ENCODE measurements at regions not wholly inside any gene's neighbourhood (a gene's known extent, or its start where the extent isn't known, plus 50 kb on each side); places are given as distances from the start of the nearest gene placed in this dataset.

DNA sequence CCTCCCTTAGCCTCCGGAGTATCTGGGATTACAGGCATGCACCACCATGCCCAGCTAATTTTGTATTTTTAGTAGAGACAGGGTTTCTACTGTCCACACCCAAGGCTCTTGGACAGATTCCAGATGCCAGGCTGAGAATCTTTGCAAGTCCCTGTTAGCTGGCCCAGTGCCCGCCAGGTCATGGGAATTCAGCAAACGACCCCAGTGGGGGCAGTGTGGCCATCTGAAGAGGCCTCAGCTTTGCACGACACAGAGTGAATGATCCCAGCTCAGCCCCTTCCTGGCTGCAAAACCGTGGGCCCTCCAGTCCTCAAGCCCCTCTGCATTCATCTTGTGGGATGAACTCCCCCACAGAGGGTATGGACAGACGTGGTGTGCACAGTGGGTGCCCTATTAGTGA lies 179.5 kb upstream of the ID2 start:
- TF ChIP-seq, protein P1, sequence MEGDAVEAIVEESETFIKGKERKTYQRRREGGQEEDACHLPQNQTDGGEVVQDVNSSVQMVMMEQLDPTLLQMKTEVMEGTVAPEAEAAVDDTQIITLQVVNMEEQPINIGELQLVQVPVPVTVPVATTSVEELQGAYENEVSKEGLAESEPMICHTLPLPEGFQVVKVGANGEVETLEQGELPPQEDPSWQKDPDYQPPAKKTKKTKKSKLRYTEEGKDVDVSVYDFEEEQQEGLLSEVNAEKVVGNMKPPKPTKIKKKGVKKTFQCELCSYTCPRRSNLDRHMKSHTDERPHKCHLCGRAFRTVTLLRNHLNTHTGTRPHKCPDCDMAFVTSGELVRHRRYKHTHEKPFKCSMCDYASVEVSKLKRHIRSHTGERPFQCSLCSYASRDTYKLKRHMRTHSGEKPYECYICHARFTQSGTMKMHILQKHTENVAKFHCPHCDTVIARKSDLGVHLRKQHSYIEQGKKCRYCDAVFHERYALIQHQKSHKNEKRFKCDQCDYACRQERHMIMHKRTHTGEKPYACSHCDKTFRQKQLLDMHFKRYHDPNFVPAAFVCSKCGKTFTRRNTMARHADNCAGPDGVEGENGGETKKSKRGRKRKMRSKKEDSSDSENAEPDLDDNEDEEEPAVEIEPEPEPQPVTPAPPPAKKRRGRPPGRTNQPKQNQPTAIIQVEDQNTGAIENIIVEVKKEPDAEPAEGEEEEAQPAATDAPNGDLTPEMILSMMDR (conservative IDR thresholded peaks at IDR 0.05; ENCODE audit: low read depth, low read length) = no peak
- TF ChIP-seq EZH2 (IDR thresholded peaks at IDR 0.05; ENCODE audit: borderline replicate concordance, low read depth, low read length, poor library complexity, severe bottlenecking) = no peak
